H9 (cell line): ENCODE measurements at regions not wholly inside any gene's neighbourhood (a gene's known extent, or its start where the extent isn't known, plus 50 kb on each side); places are given as distances from the start of the nearest gene placed in this dataset.

Experiments used
- DNase-seq: peaks from one replicate; pipeline ENCODE4 v3.0.0-alpha.2; 2017
- H2AFZ ChIP-seq: one replicate; pipeline ENCODE4 v1.6.1; 2013; ENCODE audit warnings: mild to moderate bottlenecking, low read length, control low read depth, moderate library complexity
- H2AK5ac ChIP-seq: 2 replicates; pipeline ENCODE4 v1.6.1; 2013; ENCODE audit warnings: low read length, control low read depth, mixed read lengths; ENCODE audit not compliant: insufficient read length
- H2BK120ac ChIP-seq: one replicate; pipeline ENCODE4 v1.6.1; 2013; ENCODE audit warnings: low read depth, mild to moderate bottlenecking, low read length, control low read depth, inconsistent platforms; ENCODE audit not compliant: poor library complexity, severe bottlenecking
- H2BK12ac ChIP-seq: 2 replicates; pipeline ENCODE4 v1.6.1; 2013; ENCODE audit warnings: low read length, control low read depth, mixed read lengths, low read depth; ENCODE audit not compliant: insufficient read length
- H2BK15ac ChIP-seq: 2 replicates; pipeline ENCODE4 v1.6.1; 2013; ENCODE audit warnings: low read depth, low read length, control low read depth
- H2BK20ac ChIP-seq: one replicate; pipeline ENCODE4 v1.6.1; 2013; ENCODE audit warnings: low read depth, mild to moderate bottlenecking, low read length, control low read depth, inconsistent platforms; ENCODE audit not compliant: poor library complexity, severe bottlenecking
- H2BK5ac ChIP-seq: 2 replicates; pipeline ENCODE4 v1.6.1; 2013; ENCODE audit warnings: low read length, control low read depth, mixed read lengths; ENCODE audit not compliant: insufficient read length
- H3K14ac ChIP-seq: 2 replicates; pipeline ENCODE4 v1.6.1; 2013; ENCODE audit warnings: low read length, control low read depth; ENCODE audit not compliant: insufficient read depth
- H3K18ac ChIP-seq: 2 replicates; pipeline ENCODE4 v1.6.1; 2013; ENCODE audit warnings: low read depth, mild to moderate bottlenecking, mixed read lengths, low read length, control low read depth; ENCODE audit not compliant: insufficient read length
- H3K23ac ChIP-seq: 2 replicates; pipeline ENCODE4 v1.6.1; 2013; ENCODE audit warnings: low read length, control low read depth, mixed read lengths, low read depth; ENCODE audit not compliant: insufficient read length
- H3K23me2 ChIP-seq: 2 replicates; pipeline ENCODE4 v1.6.1; 2013; ENCODE audit warnings: low read depth, mild to moderate bottlenecking, mixed read lengths, low read length, control low read depth; ENCODE audit not compliant: insufficient read length, poor library complexity, severe bottlenecking
- H3K27ac ChIP-seq: 2 replicates; pipeline ENCODE4 v1.5.1; 2013; ENCODE audit warnings: low read length, control low read depth, mixed read lengths, low read depth; ENCODE audit not compliant: insufficient read length
- H3K27me3 ChIP-seq: 2 replicates; pipeline ENCODE4 v1.6.1; 2013; ENCODE audit warnings: low read length, control low read depth, inconsistent platforms; ENCODE audit not compliant: insufficient read depth
- H3K4ac ChIP-seq: 2 replicates; pipeline ENCODE4 v1.6.1; 2013; ENCODE audit warnings: low read depth, mild to moderate bottlenecking, control low read depth, inconsistent platforms, low read length, moderate library complexity
- H3K4me1 ChIP-seq: 2 replicates; pipeline ENCODE4 v1.6.1; 2013; ENCODE audit warnings: low read length, control low read depth, inconsistent platforms; ENCODE audit not compliant: insufficient read depth
- H3K4me2 ChIP-seq: 2 replicates; pipeline ENCODE4 v1.6.1; 2013; ENCODE audit warnings: low read length, control low read depth, mixed read lengths; ENCODE audit not compliant: insufficient read length, insufficient read depth
- H3K56ac ChIP-seq: 2 replicates; pipeline ENCODE4 v1.6.1; 2013; ENCODE audit warnings: low read depth, mild to moderate bottlenecking, mixed read lengths, low read length, control low read depth; ENCODE audit not compliant: insufficient read length
- H3K79me1 ChIP-seq: 2 replicates; pipeline ENCODE4 v1.6.1; 2013; ENCODE audit warnings: low read depth, mild to moderate bottlenecking, moderate library complexity, low read length, control low read depth, inconsistent platforms; ENCODE audit not compliant: insufficient read depth, poor library complexity, severe bottlenecking
- H3K79me2 ChIP-seq: 2 replicates; pipeline ENCODE4 v1.6.1; 2013; ENCODE audit warnings: low read length, control low read depth, inconsistent platforms; ENCODE audit not compliant: insufficient read depth
- H3K9ac ChIP-seq: 2 replicates; pipeline ENCODE4 v1.6.1; 2013; ENCODE audit warnings: low read length, control low read depth, mixed read lengths; ENCODE audit not compliant: insufficient read length; ENCODE audit errors: extremely low read depth
- H3K9me3 ChIP-seq: one replicate; pipeline ENCODE4 v1.6.1; 2013; ENCODE audit warnings: low read depth, low read length, inconsistent platforms; ENCODE audit not compliant: control insufficient read depth
- H3T11ph ChIP-seq: one replicate; pipeline ENCODE4 v1.6.1; 2013; ENCODE audit warnings: mild to moderate bottlenecking, low read length, control low read depth, inconsistent platforms
- H4K20me1 ChIP-seq: one replicate; pipeline ENCODE4 v1.6.1; 2013; ENCODE audit not compliant: control insufficient read depth, insufficient read length, insufficient read depth
- H4K5ac ChIP-seq: 2 replicates; pipeline ENCODE4 v1.6.1; 2013; ENCODE audit warnings: low read depth, mild to moderate bottlenecking, mixed read lengths, low read length, control low read depth; ENCODE audit not compliant: insufficient read length
- H4K8ac ChIP-seq: replicated peaks from 2 replicates; pipeline ENCODE4 v1.6.1; 2013; ENCODE audit warnings: low read length, control low read depth, mixed read lengths, low read depth; ENCODE audit not compliant: insufficient read length
- H4K91ac ChIP-seq: 2 replicates; pipeline ENCODE4 v1.6.1; 2013; ENCODE audit warnings: low read depth, mild to moderate bottlenecking, moderate library complexity, mixed read lengths, low read length, control low read depth; ENCODE audit not compliant: insufficient read length
- H3K27ac Mint-ChIP-seq, 3 experiments: 2 replicates in 2 of 3; 3 replicates in 1 of 3; pipeline ENCODE4 v1.8.0; 2020 to 2021; ENCODE audit warnings: mixed read lengths in 3 of 3, mild to moderate bottlenecking in 1 of 3, moderate library complexity in 1 of 3
- H3K27me3 Mint-ChIP-seq: 2 replicates; pipeline ENCODE4 v1.8.0; 2021; ENCODE audit warnings: low read depth, mild to moderate bottlenecking, moderate library complexity, mixed read lengths
- H3K36me3 Mint-ChIP-seq, 3 experiments: 2 replicates in 2 of 3; 3 replicates in 1 of 3; pipeline ENCODE4 v1.8.0; 2020 to 2021; ENCODE audit warnings: low read depth in 3 of 3, mixed read lengths in 3 of 3; ENCODE audit not compliant: insufficient read depth in 1 of 3
- H3K4me1 Mint-ChIP-seq, 2 experiments: 2 replicates each; pipeline ENCODE4 v1.8.0; 2020; ENCODE audit warnings: mixed read lengths in 2 of 2
- H3K4me3 Mint-ChIP-seq, 2 experiments: 2 replicates in 1 of 2; 3 replicates in 1 of 2; pipeline ENCODE4 v1.8.0; 2020 to 2021; ENCODE audit warnings: mild to moderate bottlenecking in 2 of 2, mixed read lengths in 2 of 2, moderate library complexity in 1 of 2
- H3K9me3 Mint-ChIP-seq, 2 experiments: 2 replicates in 1 of 2; 3 replicates in 1 of 2; pipeline ENCODE4 v1.8.0; 2020; ENCODE audit warnings: mild to moderate bottlenecking in 2 of 2, mixed read lengths in 2 of 2, moderate library complexity in 1 of 2
- WGBS: extraction: QIAGEN DNeasy Blood & Tissue Kit; methylation state at CpG from one replicate; pipeline ENCODE4 v1.1.7; 2013; ENCODE audit warnings: missing lambda C conversion rate, low lambda C conversion rate, mixed read lengths; ENCODE audit not compliant: insufficient read length; ENCODE audit errors: extremely low coverage; 5-methylcytosine and 5-hydroxymethylcytosine counted together
- TF ChIP-seq, protein P1 (sequence below): fragments of 200-600 bp; sonication (generic); conservative IDR thresholded peaks from 3 replicates; pipeline ENCODE4 v1.8.0; 2021; ENCODE audit warnings: antibody characterized with exemption, mild to moderate bottlenecking

GRCh38 chr13:39825886-39826285, 170.4 kb downstream of the COG6 start:
- Histone ChIP-seq H2AK5ac (no peak overlapping the region), H3K79me2 (no peaks in the 10 kb centered on the region), H2BK5ac (no peak overlapping the region), H2BK120ac (no peak overlapping the region), H4K20me1 (no peaks in the 10 kb centered on the region), H3K18ac (no peak overlapping the region), H4K8ac (no peak overlapping the region), H3K23me2 (no peaks in the 10 kb centered on the region), H3T11ph (no peak overlapping the region), H3K23ac (no peak overlapping the region), H2BK15ac (no peak overlapping the region), H2BK12ac (no peak overlapping the region), H2BK20ac (no peak overlapping the region), H3K9ac (no peak overlapping the region), H3K4me2 (no peak overlapping the region), H3K4ac (no peak overlapping the region), H3K14ac (no peak overlapping the region), H4K91ac (no peak overlapping the region), H4K5ac (no peak overlapping the region), H3K4me1 (peaks cover 8% of the 10 kb centered on the region; the same call in 1 of the 2 replicates), H3K27ac (no peak overlapping the region), H3K79me1 (no peaks in the 10 kb centered on the region), H3K27me3 (no peaks in the 10 kb centered on the region), H3K56ac (no peak overlapping the region), H3K9me3 (no peaks in the 10 kb centered on the region), H2AFZ (no peak overlapping the region)
- peaks cover 23 to 29% of the 10 kb centered on the region in 2 experiments for H3K4me1 Mint-ChIP-seq
- no peaks in the 10 kb centered on the region for H3K36me3 Mint-ChIP-seq
- H3K4me3 Mint-ChIP-seq: no peak overlapping the region
- H3K27me3 Mint-ChIP-seq: no peaks in the 10 kb centered on the region
- TF ChIP-seq, protein P1, sequence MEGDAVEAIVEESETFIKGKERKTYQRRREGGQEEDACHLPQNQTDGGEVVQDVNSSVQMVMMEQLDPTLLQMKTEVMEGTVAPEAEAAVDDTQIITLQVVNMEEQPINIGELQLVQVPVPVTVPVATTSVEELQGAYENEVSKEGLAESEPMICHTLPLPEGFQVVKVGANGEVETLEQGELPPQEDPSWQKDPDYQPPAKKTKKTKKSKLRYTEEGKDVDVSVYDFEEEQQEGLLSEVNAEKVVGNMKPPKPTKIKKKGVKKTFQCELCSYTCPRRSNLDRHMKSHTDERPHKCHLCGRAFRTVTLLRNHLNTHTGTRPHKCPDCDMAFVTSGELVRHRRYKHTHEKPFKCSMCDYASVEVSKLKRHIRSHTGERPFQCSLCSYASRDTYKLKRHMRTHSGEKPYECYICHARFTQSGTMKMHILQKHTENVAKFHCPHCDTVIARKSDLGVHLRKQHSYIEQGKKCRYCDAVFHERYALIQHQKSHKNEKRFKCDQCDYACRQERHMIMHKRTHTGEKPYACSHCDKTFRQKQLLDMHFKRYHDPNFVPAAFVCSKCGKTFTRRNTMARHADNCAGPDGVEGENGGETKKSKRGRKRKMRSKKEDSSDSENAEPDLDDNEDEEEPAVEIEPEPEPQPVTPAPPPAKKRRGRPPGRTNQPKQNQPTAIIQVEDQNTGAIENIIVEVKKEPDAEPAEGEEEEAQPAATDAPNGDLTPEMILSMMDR: no peak
- H3K27ac Mint-ChIP-seq: no peak overlapping the region
- WGBS: no CpG with 5 or more reads among the region's 6 CpGs
- H3K9me3 Mint-ChIP-seq: peaks cover 4 to 7% of the 10 kb centered on the region in 2 experiments; a peak in 2 of 5 replicates
- DNase-seq: no peak
